Activated CD4-positive, alpha-beta T cell treated with anti-CD3 and anti-CD28 coated beads for 36 hours (primary cell): ENCODE measurements at regions not wholly inside any gene's neighbourhood (a gene's known extent, or its start where the extent isn't known, plus 50 kb on each side); places are given as distances from the start of the nearest gene placed in this dataset.

ENCODE experiments used
- ATAC-seq: fragments of 200-7000 bp; cut with Tn5 transposase; one replicate; pipeline ENCODE4 v1.10.0; 2021; ENCODE audit warnings: mild to moderate bottlenecking, moderate library complexity
- CTCF ChIA-PET: fragments of 350-600 bp; sonication (Branson Sonifier 250); formaldehyde crosslinking; loops from one replicate; lab custom pipeline; 2021; ENCODE audit warnings: antibody characterized with exemption; lab: Charles Lee
- POLR2A ChIA-PET: fragments of 350-600 bp; sonication (Branson Sonifier 250); formaldehyde crosslinking; loops from one replicate; lab custom pipeline; 2021; ENCODE audit warnings: antibody characterized with exemption, inconsistent platforms; lab: Charles Lee
- DNase-seq: peaks from one replicate; pipeline ENCODE4 v3.0.0-alpha.2; 2020
- H3K27ac Mint-ChIP-seq: one replicate; pipeline ENCODE4 v1.8.0; 2021; ENCODE audit warnings: mixed read lengths
- H3K27me3 Mint-ChIP-seq: one replicate; pipeline ENCODE4 v1.8.0; 2021; ENCODE audit warnings: mixed read lengths
- H3K36me3 Mint-ChIP-seq: one replicate; pipeline ENCODE4 v1.8.0; 2021; ENCODE audit warnings: low read depth, mixed read lengths
- H3K4me1 Mint-ChIP-seq: one replicate; pipeline ENCODE4 v1.8.0; 2021; ENCODE audit warnings: mixed read lengths
- H3K4me3 Mint-ChIP-seq: one replicate; pipeline ENCODE4 v1.8.0; 2021; ENCODE audit warnings: mild to moderate bottlenecking, moderate library complexity, mixed read lengths
- H3K9me3 Mint-ChIP-seq: one replicate; pipeline ENCODE4 v1.8.0; 2021; ENCODE audit warnings: low read depth, mixed read lengths
- intact Hi-C, 2 experiments: fragments of 100-400 bp; cut with DNase I in 1 of 2; cut with micrococcal nuclease in 1 of 2; formaldehyde crosslinking; loops; one replicate each; pipeline versions ENCODE4 v1.14.2 to v1.15.1; 2022 to 2024; cut with DNase I, micrococcal nuclease

GRCh38 chrX:38890963-38891362, 89.7 kb downstream of the MID1IP1 start:
- CTCF ChIA-PET: interaction anchor here (1.1 kb wide), 1 partner anchor 261 kb away, joined by 3 read pairs; no protein-coding TSS in a partner anchor
- H3K27ac Mint-ChIP-seq: no peak overlapping the region
- H3K4me3 Mint-ChIP-seq: no peak overlapping the region
- no peaks in the 10 kb centered on the region for H3K9me3 Mint-ChIP-seq
- DNase-seq: no peak
- ATAC-seq: no peak
- POLR2A ChIA-PET: no interaction called here
- H3K27me3 Mint-ChIP-seq: no peaks in the 10 kb centered on the region
- intact Hi-C loops: no loop called here
- H3K36me3 Mint-ChIP-seq: no peaks in the 10 kb centered on the region
- H3K4me1 Mint-ChIP-seq: peaks cover 8% of the 10 kb centered on the region

- Mint-ChIP-seq H3K4me3 (no peak overlapping the region), H3K4me1 (peaks cover 8% of the 10 kb centered on the region), H3K27me3 (no peaks in the 10 kb centered on the region), H3K36me3 (no peaks in the 10 kb centered on the region), H3K9me3 (no peaks in the 10 kb centered on the region), H3K27ac (no peak overlapping the region)
- intact Hi-C loops: no loop called here
- ChIA-PET POLR2A (interaction anchor here (0.6 kb wide), 1 partner anchor 15 kb away, joined by 5 read pairs; no protein-coding TSS in a partner anchor), CTCF (interaction anchor here (1.1 kb wide), 1 partner anchor 260 kb away, joined by 3 read pairs; no protein-coding TSS in a partner anchor)
- ATAC-seq: peak; percentile 99
- DNase-seq: peak; percentile 58
Observed at GRCh38 chrX:38891641-38892413, 90.6 kb downstream of the MID1IP1 start.

- ChIA-PET POLR2A (no interaction called here), CTCF (interaction anchor here (0.6 to 0.7 kb wide), 2 partner anchors 10 to 49 kb away, joined by 3 to 4 read pairs; no protein-coding TSS in a partner anchor)
- no peak for DNase-seq
- no peaks in the 10 kb centered on the region for H3K27me3 Mint-ChIP-seq
- no peaks in the 10 kb centered on the region for H3K36me3 Mint-ChIP-seq
- H3K9me3 Mint-ChIP-seq: no peaks in the 10 kb centered on the region
- no peak overlapping the region for H3K27ac Mint-ChIP-seq
- intact Hi-C loops: no loop called here
- H3K4me3 Mint-ChIP-seq: no peak overlapping the region
- peaks cover 8% of the 10 kb centered on the region for H3K4me1 Mint-ChIP-seq
- no peak for ATAC-seq
Observed at GRCh38 chrX:38893441-38893840, 92.2 kb downstream of the MID1IP1 start.

GRCh38 chrX:38895775-38896174, 94.5 kb downstream of the MID1IP1 start:
- H3K9me3 Mint-ChIP-seq: no peaks in the 10 kb centered on the region
- CTCF ChIA-PET: no interaction called here
- DNase-seq: no peak
- H3K36me3 Mint-ChIP-seq: no peaks in the 10 kb centered on the region
- H3K4me1 Mint-ChIP-seq: peaks cover 8% of the 10 kb centered on the region
- POLR2A ChIA-PET: no interaction called here
- H3K4me3 Mint-ChIP-seq: no peak overlapping the region
- ATAC-seq: no peak
- no peak overlapping the region for H3K27ac Mint-ChIP-seq
- intact Hi-C loops: no loop called here
- H3K27me3 Mint-ChIP-seq: no peaks in the 10 kb centered on the region

GRCh38 chrX:38896724-38897298, 95.6 kb downstream of the MID1IP1 start:
- H3K27ac Mint-ChIP-seq: no peak overlapping the region
- H3K36me3 Mint-ChIP-seq: no peaks in the 10 kb centered on the region
- ChIA-PET CTCF (no interaction called here), POLR2A (no interaction called here)
- no peaks in the 10 kb centered on the region for H3K9me3 Mint-ChIP-seq
- intact Hi-C loops: no loop called here
- H3K4me1 Mint-ChIP-seq: peaks cover 4% of the 10 kb centered on the region
- no peak for ATAC-seq
- no peaks in the 10 kb centered on the region for H3K27me3 Mint-ChIP-seq
- no peak overlapping the region for H3K4me3 Mint-ChIP-seq
- no peak for DNase-seq

- ChIA-PET POLR2A (no interaction called here), CTCF (no interaction called here)
- Mint-ChIP-seq H3K9me3 (no peaks in the 10 kb centered on the region), H3K27me3 (no peaks in the 10 kb centered on the region), H3K4me3 (no peak overlapping the region), H3K27ac (no peak overlapping the region), H3K4me1 (no peaks in the 10 kb centered on the region), H3K36me3 (no peaks in the 10 kb centered on the region)
- intact Hi-C loops: no loop called here
- DNase-seq (no peak), ATAC-seq (no peak)
Observed at GRCh38 chrX:38898261-38898660, 97.0 kb downstream of the MID1IP1 start.

- H3K9me3 Mint-ChIP-seq: no peaks in the 10 kb centered on the region
Observed at GRCh38 chrX:38899650-38900049, 98.4 kb downstream of the MID1IP1 start.

GRCh38 chrX:38900719-38901118, 99.5 kb downstream of the MID1IP1 start:
- ChIA-PET POLR2A (no interaction called here), CTCF (no interaction called here)
- no peaks in the 10 kb centered on the region for H3K9me3 Mint-ChIP-seq
- H3K27me3 Mint-ChIP-seq: no peaks in the 10 kb centered on the region
- no peaks in the 10 kb centered on the region for H3K4me1 Mint-ChIP-seq
- no peak for DNase-seq
- intact Hi-C loops: no loop called here
- no peak for ATAC-seq
- no peak overlapping the region for H3K27ac Mint-ChIP-seq
- H3K4me3 Mint-ChIP-seq: no peak overlapping the region
- H3K36me3 Mint-ChIP-seq: no peaks in the 10 kb centered on the region

More at GRCh38 chrX:38899650-38900049, 98.4 kb downstream of the MID1IP1 start:
- intact Hi-C loops: no loop called here
- no peaks in the 10 kb centered on the region for H3K4me1 Mint-ChIP-seq
- no peaks in the 10 kb centered on the region for H3K36me3 Mint-ChIP-seq
- no peaks in the 10 kb centered on the region for H3K27me3 Mint-ChIP-seq
- DNase-seq (no peak), ATAC-seq (no peak)
- ChIA-PET POLR2A (no interaction called here), CTCF (no interaction called here)
- H3K4me3 Mint-ChIP-seq: no peak overlapping the region
- H3K27ac Mint-ChIP-seq: no peak overlapping the region

- ATAC-seq: no peak
- H3K36me3 Mint-ChIP-seq: no peaks in the 10 kb centered on the region
- intact Hi-C loops: no loop called here
- ChIA-PET POLR2A (no interaction called here), CTCF (interaction anchor here (0.6 to 0.7 kb wide), 2 partner anchors 24 to 149 kb away, joined by 3 read pairs; no protein-coding TSS in a partner anchor)
- no peak for DNase-seq
- no peaks in the 10 kb centered on the region for H3K27me3 Mint-ChIP-seq
- H3K4me1 Mint-ChIP-seq: no peaks in the 10 kb centered on the region
- H3K27ac Mint-ChIP-seq: no peak overlapping the region
- no peak overlapping the region for H3K4me3 Mint-ChIP-seq
- H3K9me3 Mint-ChIP-seq: no peaks in the 10 kb centered on the region
Observed at GRCh38 chrX:38902972-38903492, 101.8 kb downstream of the MID1IP1 start.

- H3K27ac Mint-ChIP-seq: no peak overlapping the region
- no peak for ATAC-seq
- ChIA-PET CTCF (no interaction called here), POLR2A (no interaction called here)
- no peaks in the 10 kb centered on the region for H3K36me3 Mint-ChIP-seq
- H3K27me3 Mint-ChIP-seq: no peaks in the 10 kb centered on the region
- DNase-seq: no peak
- no peak overlapping the region for H3K4me3 Mint-ChIP-seq
- intact Hi-C loops: no loop called here
- peaks cover 2% of the 10 kb centered on the region for H3K9me3 Mint-ChIP-seq
- H3K4me1 Mint-ChIP-seq: no peaks in the 10 kb centered on the region
Observed at GRCh38 chrX:38916801-38917200, 115.5 kb downstream of the MID1IP1 start.

- Mint-ChIP-seq H3K4me1 (no peaks in the 10 kb centered on the region), H3K9me3 (peaks cover 2% of the 10 kb centered on the region), H3K27ac (no peak overlapping the region), H3K36me3 (no peaks in the 10 kb centered on the region), H3K4me3 (no peak overlapping the region), H3K27me3 (no peaks in the 10 kb centered on the region)
- ATAC-seq (no peak), DNase-seq (no peak)
- ChIA-PET CTCF (no interaction called here), POLR2A (no interaction called here)
- intact Hi-C loops: no loop called here
Observed at GRCh38 chrX:38917954-38918353, 116.7 kb downstream of the MID1IP1 start.

GRCh38 chrX:38919202-38919601, 117.9 kb downstream of the MID1IP1 start:
- no peak for ATAC-seq
- no peak overlapping the region for H3K27ac Mint-ChIP-seq
- no peaks in the 10 kb centered on the region for H3K27me3 Mint-ChIP-seq
- ChIA-PET CTCF (no interaction called here), POLR2A (no interaction called here)
- no peaks in the 10 kb centered on the region for H3K36me3 Mint-ChIP-seq
- peaks cover under 1% of the 10 kb centered on the region for H3K9me3 Mint-ChIP-seq
- no peak overlapping the region for H3K4me3 Mint-ChIP-seq
- H3K4me1 Mint-ChIP-seq: no peaks in the 10 kb centered on the region
- DNase-seq: no peak
- intact Hi-C loops: no loop called here
